Left ventricle myocardium inferior (tissue), 1 donor: ENCODE measurements at regions not wholly inside any gene's neighbourhood (a gene's known extent, or its start where the extent isn't known, plus 50 kb on each side); places are given as distances from the start of the nearest gene placed in this dataset.

Experiments used
- DNase-seq: peaks from one replicate; pipeline ENCODE4 v3.0.0-alpha.2; 2020
- H3K27ac ChIP-seq: fragments of 200-600 bp; replicated peaks from 2 replicates; pipeline ENCODE4 v1.8.0; 2021
- H3K27me3 ChIP-seq: fragments of 200-600 bp; 2 replicates; pipeline ENCODE4 v1.8.0; 2021; ENCODE audit warnings: low read depth
- H3K36me3 ChIP-seq: fragments of 200-600 bp; 2 replicates; pipeline ENCODE4 v1.8.0; 2021
- H3K4me1 ChIP-seq: fragments of 200-600 bp; 2 replicates; pipeline ENCODE4 v1.8.0; 2021
- H3K4me3 ChIP-seq: fragments of 200-600 bp; 2 replicates; pipeline ENCODE4 v1.8.0; 2021; ENCODE audit warnings: mild to moderate bottlenecking, moderate library complexity
- H3K9me3 ChIP-seq: fragments of 200-600 bp; replicated peaks from 2 replicates; pipeline ENCODE4 v1.8.0; 2021
- CTCF ChIP-seq: fragments of 200-600 bp; IDR thresholded peaks from 2 replicates; pipeline ENCODE4 v1.8.0; 2021; ENCODE audit warnings: antibody characterized with exemption, mild to moderate bottlenecking, borderline replicate concordance
- intact Hi-C: fragments of 100-400 bp; cut with micrococcal nuclease; formaldehyde crosslinking; loops from one replicate; pipeline ENCODE4 v1.11.0; 2022
- donor health status: DM: no; HTN: yes; CAD: no; lungs with severe emphysema.

GRCh38 chr1:42041031-42041430 lies 112.2 kb upstream of the GUCA2B start:
- H3K36me3 ChIP-seq = no peaks in the 10 kb centered on the region
- no peak overlapping the region for H3K4me3 ChIP-seq
- H3K4me1 ChIP-seq = peaks cover 11% of the 10 kb centered on the region
- no peak for DNase-seq
- H3K27ac ChIP-seq = no peak overlapping the region
- H3K9me3 ChIP-seq = no peaks in the 10 kb centered on the region
- no peak for TF ChIP-seq CTCF
- intact Hi-C loops = no loop called here
- no peaks in the 10 kb centered on the region for H3K27me3 ChIP-seq

DNA sequence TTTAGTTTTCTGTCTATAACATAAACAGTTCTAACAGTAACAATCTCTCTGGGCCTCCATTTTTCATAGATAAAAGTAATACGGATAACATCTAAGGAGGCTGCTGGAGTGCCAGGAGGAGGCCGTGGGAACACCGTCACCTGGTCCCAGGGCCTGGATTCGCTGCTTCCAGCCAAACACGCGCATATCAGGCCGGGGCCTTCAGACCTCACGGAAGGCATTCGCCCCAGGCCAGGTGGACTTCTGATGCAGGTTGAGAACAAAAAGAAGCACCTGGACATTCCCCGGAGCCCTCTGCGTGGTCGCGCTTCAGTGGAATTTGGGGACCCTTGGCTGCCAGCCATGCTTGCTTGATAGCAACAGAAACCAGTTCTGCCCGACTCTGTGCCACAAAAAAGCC lies 113.1 kb upstream of the GUCA2B start:
- DNase-seq = no peak
- no peaks in the 10 kb centered on the region for H3K9me3 ChIP-seq
- H3K4me3 ChIP-seq = no peak overlapping the region
- no peak overlapping the region for H3K27ac ChIP-seq
- H3K4me1 ChIP-seq = peaks cover 15% of the 10 kb centered on the region
- H3K36me3 ChIP-seq = no peaks in the 10 kb centered on the region
- H3K27me3 ChIP-seq = no peaks in the 10 kb centered on the region
- intact Hi-C loops = no loop called here
- no peak for TF ChIP-seq CTCF

DNA sequence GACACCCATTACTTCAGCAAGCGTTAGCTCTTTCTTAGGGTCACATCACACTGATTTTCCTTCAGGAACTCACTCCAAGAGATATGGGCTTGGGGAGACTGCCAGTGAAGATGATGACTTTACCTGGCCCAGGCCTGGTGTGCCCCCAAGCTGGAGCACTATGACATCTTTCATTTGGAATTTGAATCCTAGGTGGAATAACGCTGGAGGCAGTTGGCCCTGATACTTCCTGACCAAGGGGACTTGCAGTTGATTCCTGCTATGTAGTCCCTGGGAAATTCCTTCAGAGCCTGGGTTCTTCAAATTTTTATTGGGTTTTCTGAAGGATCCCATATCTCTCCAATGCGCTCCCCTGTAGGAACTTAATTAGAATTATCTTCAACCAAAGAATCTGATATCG lies 114.9 kb upstream of the GUCA2B start:
- Histone ChIP-seq H3K4me1 (peaks cover 24% of the 10 kb centered on the region), H3K27ac (no peak overlapping the region), H3K36me3 (no peaks in the 10 kb centered on the region), H3K27me3 (no peaks in the 10 kb centered on the region), H3K9me3 (no peaks in the 10 kb centered on the region), H3K4me3 (no peak overlapping the region)
- TF ChIP-seq CTCF = no peak
- intact Hi-C loops = loop anchor here (10.0 kb wide), 1 partner anchor 123 kb away; the partner anchor contains the start of gene HIVEP3
- no peak for DNase-seq

DNA sequence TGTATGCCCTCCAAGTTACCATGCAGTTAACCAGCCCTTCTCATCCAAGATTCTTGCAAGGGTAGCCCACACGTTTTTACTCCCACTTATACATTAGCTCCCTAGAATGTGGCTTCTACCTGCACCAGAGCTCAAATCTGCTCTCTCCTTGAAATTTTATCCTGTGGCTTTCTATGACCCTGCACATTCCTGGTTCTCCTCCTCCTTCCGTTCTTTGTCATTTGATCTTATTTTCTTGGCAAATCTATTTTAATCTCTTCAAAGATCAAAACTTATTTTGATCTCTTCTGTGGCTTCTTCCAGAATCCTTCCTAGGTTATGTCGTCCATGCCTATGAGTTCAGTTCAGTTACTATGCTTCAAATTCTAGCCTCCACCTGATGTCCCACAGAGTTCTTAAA lies 115.6 kb upstream of the GUCA2B start:
- no peak for DNase-seq
- H3K4me1 ChIP-seq = peaks cover 22% of the 10 kb centered on the region
- intact Hi-C loops = loop anchor here (10.0 kb wide), 1 partner anchor 123 kb away; the partner anchor contains the start of gene HIVEP3

GRCh38 chr1:42037161-42037560 lies 116.0 kb upstream of the GUCA2B start:
- Histone ChIP-seq H3K9me3 (no peaks in the 10 kb centered on the region), H3K36me3 (no peaks in the 10 kb centered on the region), H3K4me1 (peaks cover 22% of the 10 kb centered on the region), H3K27me3 (no peaks in the 10 kb centered on the region), H3K27ac (no peak overlapping the region), H3K4me3 (no peak overlapping the region)
- TF ChIP-seq CTCF = no peak
- intact Hi-C loops = loop anchor here (10.0 kb wide), 1 partner anchor 122 kb away; the partner anchor contains the start of gene HIVEP3
- no peak for DNase-seq

More for the DNA sequence above, 115.6 kb upstream of the GUCA2B start:
- Histone ChIP-seq H3K27me3 (no peaks in the 10 kb centered on the region), H3K27ac (no peak overlapping the region), H3K4me3 (no peak overlapping the region), H3K36me3 (no peaks in the 10 kb centered on the region), H3K9me3 (no peaks in the 10 kb centered on the region)
- TF ChIP-seq CTCF = no peak
